ENCODE measurements at regions not wholly inside any gene's neighbourhood (a gene's known extent, or its start where the extent isn't known, plus 50 kb on each side); places are given as distances from the start of the nearest gene placed in this dataset.
A peak's percentile ranks its signal among the peaks of the same experiment; 100 is the strongest.

- peaks cover 0 to 33% (median 0%) of the 10 kb centered on the region in 11 experiments; a peak in 3 of 22 replicates for H3K27me3 ChIP-seq
- H3K9ac ChIP-seq, result no peak overlapping the region
- TF ChIP-seq Cebpa-rat (IDR thresholded peaks at IDR 0.05), result no peak
- H3K4me1 ChIP-seq, result peaks cover 13 to 42% (median 26%) of the 10 kb centered on the region in 10 experiments
- no peaks in the 10 kb centered on the region for H3K36me3 ChIP-seq
- H3K4me2 ChIP-seq, result no peak overlapping the region
- H3K27ac ChIP-seq, result no peak overlapping the region
- no peaks in the 10 kb centered on the region for H4K20me1 ChIP-seq
- H3K9me3 ChIP-seq (replicated peaks in 1 of 11), result no peaks in the 10 kb centered on the region
- no peak overlapping the region for H3K4me3 ChIP-seq
These were observed 163.8 kb downstream of the BTC start for GRCh38 chr4:74630551-74630950.

- H4K20me1 ChIP-seq, result no peaks in the 10 kb centered on the region
- H3K9ac ChIP-seq, result no peak overlapping the region
- no peak overlapping the region for H3K27ac ChIP-seq
- H3K27me3 ChIP-seq, result peaks cover 0 to 25% (median 0%) of the 10 kb centered on the region in 11 experiments; a peak in 2 of 22 replicates
- no peak overlapping the region for H3K4me3 ChIP-seq
- H3K9me3 ChIP-seq (replicated peaks in 1 of 11), result no peaks in the 10 kb centered on the region
- no peak overlapping the region for H3K4me2 ChIP-seq
- H3K36me3 ChIP-seq, result no peaks in the 10 kb centered on the region
- TF ChIP-seq Cebpa-rat (IDR thresholded peaks at IDR 0.05), result no peak
- peaks cover 6 to 34% (median 20%) of the 10 kb centered on the region in 10 experiments; a peak in 18 of 20 replicates for H3K4me1 ChIP-seq
These were observed 163.0 kb downstream of the BTC start for GRCh38 chr4:74631338-74631737.

DNA sequence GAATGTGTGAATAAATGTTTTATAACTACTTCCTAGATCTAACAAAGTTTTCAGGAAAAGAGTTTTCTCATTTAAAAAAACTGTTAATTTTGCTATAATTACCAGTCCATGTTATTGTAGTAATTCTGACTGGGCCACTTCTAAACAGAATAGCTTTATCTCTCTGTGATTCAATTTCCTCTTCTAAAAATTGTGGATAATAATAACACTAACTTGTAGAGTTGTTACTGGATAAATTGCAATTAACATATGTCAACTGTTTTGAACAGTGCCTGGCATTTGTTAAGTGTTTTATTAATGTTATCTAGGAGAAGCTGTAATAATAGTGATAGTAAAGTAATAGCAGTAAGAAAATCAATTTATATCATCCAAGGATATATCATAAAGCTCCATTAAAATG is 162.3 kb downstream of the BTC start:
- Histone ChIP-seq H3K27me3 (peaks cover 0 to 21% (median 0%) of the 10 kb centered on the region in 11 experiments; a peak in 2 of 22 replicates), H3K4me1 (peaks cover 6 to 34% (median 19%) of the 10 kb centered on the region in 10 experiments; a peak in 18 of 20 replicates), H3K4me3 (no peak overlapping the region), H3K36me3 (no peaks in the 10 kb centered on the region), H3K4me2 (peak overlapping the region in 2 of 11 experiments; percentile 60 to 63; a peak in 1 of 22 replicates), H3K9ac (no peak overlapping the region), H3K9me3 (replicated peaks in 1 of 11) (no peaks in the 10 kb centered on the region), H3K27ac (no peak overlapping the region), H4K20me1 (no peaks in the 10 kb centered on the region)
- no peak for TF ChIP-seq Cebpa-rat (IDR thresholded peaks at IDR 0.05)

DNA sequence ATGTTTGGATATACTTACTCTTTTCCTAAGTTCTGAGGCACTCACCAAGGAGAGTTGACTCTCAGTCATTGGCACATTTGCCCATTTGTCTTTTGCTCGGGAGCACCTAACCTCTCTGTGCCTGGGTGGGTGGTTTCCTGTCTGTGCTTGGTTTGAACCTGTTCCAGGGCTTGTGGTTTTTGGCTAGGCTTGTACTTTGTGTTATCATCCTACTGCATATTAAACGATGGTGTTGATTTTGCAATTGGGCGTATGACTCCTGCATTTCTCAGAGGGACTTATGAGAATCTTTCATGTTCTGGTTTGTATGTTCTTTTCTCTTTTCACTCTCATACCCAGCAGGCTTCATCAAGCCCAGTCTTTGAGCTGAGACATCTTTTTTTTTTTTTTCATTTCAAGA is 161.7 kb downstream of the BTC start:
- peak overlapping the region; percentile 24 to 64 (median 52); a peak in 21 of 22 replicates for H3K4me2 ChIP-seq
- peaks cover 0 to 21% (median 0%) of the 10 kb centered on the region in 11 experiments; a peak in 2 of 22 replicates for H3K27me3 ChIP-seq
- peak overlapping the region in 7 of 11 experiments; percentile 23 to 43 (median 40); a peak in 10 of 22 replicates for H3K27ac ChIP-seq
- no peak overlapping the region for H3K9ac ChIP-seq
- no peaks in the 10 kb centered on the region for H3K36me3 ChIP-seq
- H4K20me1 ChIP-seq, result no peaks in the 10 kb centered on the region
- H3K9me3 ChIP-seq (replicated peaks in 1 of 11), result no peaks in the 10 kb centered on the region
- peaks cover 6 to 34% (median 19%) of the 10 kb centered on the region in 10 experiments; a peak in 18 of 20 replicates for H3K4me1 ChIP-seq
- TF ChIP-seq Cebpa-rat (IDR thresholded peaks at IDR 0.05), result peak in 3 of 11 experiments; percentile 13 to 40 (median 18); a peak in 2 of 22 replicates
- H3K4me3 ChIP-seq, result no peak overlapping the region

GRCh38 chr4:74635074-74635473 is 159.2 kb downstream of the BTC start:
- no peak overlapping the region for H3K27ac ChIP-seq
- H4K20me1 ChIP-seq, result no peaks in the 10 kb centered on the region
- H3K36me3 ChIP-seq, result no peaks in the 10 kb centered on the region
- no peak overlapping the region for H3K9ac ChIP-seq
- H3K4me1 ChIP-seq, result peaks cover 6 to 17% (median 11%) of the 10 kb centered on the region in 10 experiments; a peak in 18 of 20 replicates
- H3K4me3 ChIP-seq, result no peak overlapping the region
- TF ChIP-seq Cebpa-rat (IDR thresholded peaks at IDR 0.05), result no peak
- no peak overlapping the region for H3K4me2 ChIP-seq
- peaks cover 0 to 21% (median 0%) of the 10 kb centered on the region in 11 experiments; a peak in 2 of 22 replicates for H3K27me3 ChIP-seq
- no peaks in the 10 kb centered on the region for H3K9me3 ChIP-seq (replicated peaks in 1 of 11)

DNA sequence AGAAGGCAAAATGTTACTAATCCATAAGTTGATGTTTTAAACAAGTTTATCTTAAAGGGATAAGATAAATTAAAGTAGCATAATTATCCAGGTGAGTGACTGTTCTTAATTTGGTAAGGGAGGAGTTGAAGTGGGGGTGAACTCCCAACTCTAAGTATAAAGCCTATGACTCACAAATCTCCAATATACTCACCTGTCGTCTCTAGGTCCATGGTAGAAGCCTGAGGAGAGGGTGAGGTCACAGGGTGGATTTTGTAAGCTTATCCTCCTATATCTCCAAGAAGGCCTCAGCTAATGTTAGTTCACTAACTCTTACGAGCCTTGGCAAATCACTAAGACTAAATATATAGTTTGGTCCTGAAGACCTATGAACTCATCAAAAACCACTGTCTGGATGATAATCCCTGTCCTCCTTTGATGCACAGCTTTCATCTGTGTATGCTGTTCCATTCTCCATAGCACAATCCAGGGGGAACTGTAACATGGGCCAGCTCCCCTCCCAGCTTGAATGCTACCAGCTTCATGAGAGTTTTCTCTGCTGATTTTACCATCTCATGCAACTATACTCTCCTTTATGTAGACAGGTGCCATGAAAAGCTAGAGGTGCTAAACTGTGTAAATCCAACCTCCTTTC is 158.7 kb downstream of the BTC start:
- Histone ChIP-seq H3K9me3 (replicated peaks in 1 of 11) (no peaks in the 10 kb centered on the region), H3K4me2 (no peak overlapping the region), H4K20me1 (no peaks in the 10 kb centered on the region), H3K9ac (no peak overlapping the region), H3K27me3 (peaks cover 0 to 17% (median 0%) of the 10 kb centered on the region in 11 experiments; a peak in 2 of 22 replicates), H3K4me1 (peaks cover 6 to 17% (median 11%) of the 10 kb centered on the region in 10 experiments; a peak in 18 of 20 replicates), H3K27ac (no peak overlapping the region), H3K36me3 (no peaks in the 10 kb centered on the region), H3K4me3 (no peak overlapping the region)
- TF ChIP-seq Cebpa-rat (IDR thresholded peaks at IDR 0.05), result no peak

DNA sequence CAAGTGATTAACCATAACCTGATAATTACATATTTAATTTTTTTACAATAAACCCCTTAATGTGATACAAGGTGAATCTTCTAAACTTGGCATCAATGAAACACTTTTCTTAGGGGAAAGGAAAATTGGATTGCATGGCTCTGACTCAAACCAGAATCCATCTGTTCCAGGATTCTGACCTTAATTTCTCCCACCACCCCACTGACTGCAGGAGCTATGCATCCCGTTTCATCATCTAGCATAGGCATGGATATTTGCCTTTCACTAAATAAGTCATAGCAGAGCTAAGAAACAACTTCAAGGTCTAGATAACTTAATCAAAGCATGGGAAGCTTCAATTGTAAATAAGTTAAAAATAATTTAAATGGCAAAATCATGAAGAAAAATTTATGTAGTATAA is 156.3 kb downstream of the BTC start:
- H3K27me3 ChIP-seq, result peaks cover 0 to 5% (median 0%) of the 10 kb centered on the region in 11 experiments; a peak in 2 of 22 replicates
- no peaks in the 10 kb centered on the region for H3K36me3 ChIP-seq
- no peak overlapping the region for H3K27ac ChIP-seq
- H3K9ac ChIP-seq, result no peak overlapping the region
- no peak overlapping the region for H3K4me2 ChIP-seq
- no peak overlapping the region for H3K4me3 ChIP-seq
- peaks cover under 1 to 6% (median 4%) of the 10 kb centered on the region in 10 experiments; a peak in 18 of 20 replicates for H3K4me1 ChIP-seq
- TF ChIP-seq Cebpa-rat (IDR thresholded peaks at IDR 0.05), result no peak
- H3K9me3 ChIP-seq (replicated peaks in 1 of 11), result no peaks in the 10 kb centered on the region
- no peaks in the 10 kb centered on the region for H4K20me1 ChIP-seq

DNA sequence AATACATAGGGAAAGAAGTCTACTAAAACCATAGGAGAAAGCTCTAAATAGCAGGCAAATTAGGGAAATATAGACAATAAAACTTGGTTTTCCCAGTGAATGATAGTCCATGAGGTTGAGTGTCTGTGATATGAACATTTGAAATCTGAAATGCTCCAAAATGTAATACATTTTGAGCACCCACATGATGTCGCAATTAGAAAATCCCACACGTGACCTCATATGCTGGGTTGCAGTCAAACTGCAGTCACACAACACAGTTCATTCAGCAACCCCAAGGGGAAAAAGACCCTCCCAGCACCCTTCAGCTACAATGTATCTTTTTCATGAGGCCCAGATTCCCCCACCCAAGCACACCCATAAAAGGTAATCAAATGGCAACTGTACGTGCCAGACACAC is 155.6 kb downstream of the BTC start:
- Histone ChIP-seq H3K4me3 (no peak overlapping the region), H3K27ac (no peak overlapping the region), H3K4me2 (no peak overlapping the region), H3K9ac (no peak overlapping the region), H3K36me3 (no peaks in the 10 kb centered on the region), H4K20me1 (no peaks in the 10 kb centered on the region), H3K27me3 (no peaks in the 10 kb centered on the region; a peak in 2 of 22 replicates), H3K4me1 (no peaks in the 10 kb centered on the region), H3K9me3 (replicated peaks in 1 of 11) (no peaks in the 10 kb centered on the region)
- TF ChIP-seq Cebpa-rat (IDR thresholded peaks at IDR 0.05), result peak in 4 of 11 experiments; percentile 16 to 47 (median 34); a peak in 2 of 22 replicates

DNA sequence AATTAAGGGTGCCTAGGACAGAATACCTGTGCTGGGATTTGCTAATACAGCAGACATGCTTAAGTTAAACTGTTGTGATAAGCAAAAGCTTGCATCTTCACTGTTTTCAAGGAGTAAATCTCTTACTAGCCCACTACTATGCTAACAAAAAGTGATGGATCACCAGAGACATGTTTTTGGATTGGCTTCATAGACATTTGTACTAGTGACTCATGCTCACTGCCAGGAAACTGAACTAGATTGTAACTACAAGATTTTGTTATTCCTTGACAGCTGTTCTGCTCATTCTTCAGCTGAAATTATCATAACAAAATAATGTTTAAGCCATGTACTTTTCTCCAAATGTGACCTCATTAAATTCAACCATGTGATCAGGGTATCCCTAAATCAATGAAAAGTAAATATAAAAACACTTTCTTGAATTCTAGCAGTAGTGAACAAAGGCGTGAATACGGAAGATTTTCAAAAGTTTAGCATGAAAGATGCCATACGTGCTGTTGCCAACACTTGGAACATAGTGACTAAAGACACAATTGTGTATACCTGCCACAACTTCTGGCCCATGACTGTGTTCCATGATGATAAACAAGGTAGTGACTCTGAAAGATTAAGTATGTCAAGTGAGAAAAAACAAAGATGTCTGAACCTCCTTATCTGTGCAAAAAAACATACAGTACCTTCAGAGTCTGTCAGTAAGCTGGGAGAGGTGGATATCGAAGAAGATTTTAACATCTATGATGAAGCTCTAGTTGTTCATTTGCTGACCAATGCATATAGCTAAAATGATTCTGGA is 154.0 kb downstream of the BTC start:
- Histone ChIP-seq H3K9ac (no peak overlapping the region), H3K36me3 (no peaks in the 10 kb centered on the region), H3K27ac (no peak overlapping the region), H3K9me3 (replicated peaks in 1 of 11) (peaks cover 0 to 5% (median 4%) of the 10 kb centered on the region in 11 experiments; a peak in 10 of 22 replicates), H3K4me1 (no peaks in the 10 kb centered on the region), H4K20me1 (no peaks in the 10 kb centered on the region), H3K4me3 (no peak overlapping the region), H3K27me3 (no peaks in the 10 kb centered on the region), H3K4me2 (no peak overlapping the region)
- no peak for TF ChIP-seq Cebpa-rat (IDR thresholded peaks at IDR 0.05)

All from BLaER1 treated with 17β-estradiol and CSF1 and Interleukin-3, amounts not matched to agents 10 nM and 100 nM (cell line).